ENCODE measurements at regions not wholly inside any gene's neighbourhood (a gene's known extent, or its start where the extent isn't known, plus 50 kb on each side); places are given as distances from the start of the nearest gene placed in this dataset.

DNA sequence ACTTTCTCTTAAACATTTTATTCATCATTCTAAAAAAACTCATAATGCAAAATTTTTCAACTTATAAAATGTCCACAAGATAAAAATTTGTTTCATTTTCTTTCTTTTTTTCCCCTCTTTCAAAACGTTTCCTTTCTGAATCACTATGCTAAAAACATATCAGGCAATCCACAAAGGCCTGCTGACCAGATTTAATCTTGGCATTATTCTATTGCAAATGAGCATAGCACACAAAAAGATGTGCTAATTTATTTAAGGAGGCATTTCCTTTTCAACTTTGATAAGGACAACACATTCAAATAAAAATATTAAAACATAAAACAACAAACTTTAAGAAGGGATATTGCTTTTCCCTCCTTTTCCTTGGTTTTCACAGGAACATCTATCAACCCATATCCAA lies 215.3 kb upstream of the FOXD3 start:
- no peak overlapping the region for H3K4me3 ChIP-seq (replicated peaks in 1 of 4; ENCODE audit: control extremely low read depth in 1 of 4, insufficient read depth in 1 of 4, low read depth in 3 of 4, low read length in 4 of 4)
- no peak overlapping the region for H3K9ac ChIP-seq (ENCODE audit: insufficient read depth, low read length)
- TF ChIP-seq, protein P1, sequence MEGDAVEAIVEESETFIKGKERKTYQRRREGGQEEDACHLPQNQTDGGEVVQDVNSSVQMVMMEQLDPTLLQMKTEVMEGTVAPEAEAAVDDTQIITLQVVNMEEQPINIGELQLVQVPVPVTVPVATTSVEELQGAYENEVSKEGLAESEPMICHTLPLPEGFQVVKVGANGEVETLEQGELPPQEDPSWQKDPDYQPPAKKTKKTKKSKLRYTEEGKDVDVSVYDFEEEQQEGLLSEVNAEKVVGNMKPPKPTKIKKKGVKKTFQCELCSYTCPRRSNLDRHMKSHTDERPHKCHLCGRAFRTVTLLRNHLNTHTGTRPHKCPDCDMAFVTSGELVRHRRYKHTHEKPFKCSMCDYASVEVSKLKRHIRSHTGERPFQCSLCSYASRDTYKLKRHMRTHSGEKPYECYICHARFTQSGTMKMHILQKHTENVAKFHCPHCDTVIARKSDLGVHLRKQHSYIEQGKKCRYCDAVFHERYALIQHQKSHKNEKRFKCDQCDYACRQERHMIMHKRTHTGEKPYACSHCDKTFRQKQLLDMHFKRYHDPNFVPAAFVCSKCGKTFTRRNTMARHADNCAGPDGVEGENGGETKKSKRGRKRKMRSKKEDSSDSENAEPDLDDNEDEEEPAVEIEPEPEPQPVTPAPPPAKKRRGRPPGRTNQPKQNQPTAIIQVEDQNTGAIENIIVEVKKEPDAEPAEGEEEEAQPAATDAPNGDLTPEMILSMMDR (conservative IDR thresholded peaks at IDR 0.05 in 1 of 2, IDR thresholded peaks at IDR 0.05 in 1 of 2; ENCODE audit: low read depth in 1 of 2, low read length in 2 of 2), result no peak
- TF ChIP-seq EZH2 (IDR thresholded peaks at IDR 0.05; ENCODE audit: low read length, missing control alignments), result no peak
- no peaks in the 10 kb centered on the region for H3K9me3 ChIP-seq (ENCODE audit: control insufficient read depth, insufficient read depth, low read depth, low read length)
- no peaks in the 10 kb centered on the region for H3K36me3 ChIP-seq (ENCODE audit: control insufficient read depth, insufficient read depth, low read length)
- no peaks in the 10 kb centered on the region for H3K79me2 ChIP-seq (ENCODE audit: control insufficient read depth, insufficient read depth, low read length)
- no peak overlapping the region for H3K27ac ChIP-seq (ENCODE audit: insufficient read depth, low read length)
- no peaks in the 10 kb centered on the region for H4K20me1 ChIP-seq (ENCODE audit: control insufficient read depth, extremely low read depth, insufficient read depth, low read length)
- no peak for DNase-seq (ENCODE audit: low read depth in 2 of 2)
- no peak overlapping the region for H3K4me2 ChIP-seq (ENCODE audit: extremely low read depth, insufficient read depth, low read length)
- H2AFZ ChIP-seq (ENCODE audit: low read length), result no peak overlapping the region
- no peaks in the 10 kb centered on the region for H3K4me1 ChIP-seq (ENCODE audit: control insufficient read depth, extremely low read depth, insufficient read depth, low read length)
- peaks cover 2% of the 10 kb centered on the region for H3K27me3 ChIP-seq (ENCODE audit: control insufficient read depth, insufficient read depth, low read length)

DNA sequence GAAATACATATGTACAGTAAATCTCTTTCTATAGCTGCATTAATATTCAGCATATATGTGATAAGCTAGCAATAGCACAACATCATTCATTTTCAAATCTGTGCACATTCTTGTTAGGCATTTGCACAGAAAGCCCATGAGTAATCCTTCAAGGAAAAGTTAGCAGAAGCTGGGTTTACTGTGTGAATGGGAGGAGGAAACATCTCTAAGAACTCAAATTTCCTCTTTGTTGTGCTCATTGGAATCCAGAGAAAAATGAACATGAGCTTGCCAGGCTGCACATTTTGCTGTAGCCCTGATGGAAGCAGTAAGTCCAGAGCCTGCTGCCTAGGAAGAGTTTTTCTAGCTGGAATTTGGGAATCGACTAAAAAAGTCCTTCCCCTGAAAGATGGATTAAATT lies 214.2 kb upstream of the FOXD3 start:
- H4K20me1 ChIP-seq (ENCODE audit: control insufficient read depth, extremely low read depth, insufficient read depth, low read length), result no peaks in the 10 kb centered on the region
- no peak for TF ChIP-seq EZH2 (IDR thresholded peaks at IDR 0.05; ENCODE audit: low read length, missing control alignments)
- TF ChIP-seq, protein P1 (conservative IDR thresholded peaks at IDR 0.05 in 1 of 2, IDR thresholded peaks at IDR 0.05 in 1 of 2; ENCODE audit: low read depth in 1 of 2, low read length in 2 of 2), result no peak
- H3K4me1 ChIP-seq (ENCODE audit: control insufficient read depth, extremely low read depth, insufficient read depth, low read length), result no peaks in the 10 kb centered on the region
- H3K79me2 ChIP-seq (ENCODE audit: control insufficient read depth, insufficient read depth, low read length), result no peaks in the 10 kb centered on the region
- no peaks in the 10 kb centered on the region for H3K36me3 ChIP-seq (ENCODE audit: control insufficient read depth, insufficient read depth, low read length)
- H3K27ac ChIP-seq (ENCODE audit: insufficient read depth, low read length), result no peak overlapping the region
- peak in 1 of 2 donors; percentile 48 for DNase-seq (ENCODE audit: low read depth in 2 of 2)
- H3K9me3 ChIP-seq (ENCODE audit: control insufficient read depth, insufficient read depth, low read depth, low read length), result no peaks in the 10 kb centered on the region
- peaks cover 2% of the 10 kb centered on the region for H3K27me3 ChIP-seq (ENCODE audit: control insufficient read depth, insufficient read depth, low read length)
- no peak overlapping the region for H3K4me3 ChIP-seq (replicated peaks in 1 of 4; ENCODE audit: control extremely low read depth in 1 of 4, insufficient read depth in 1 of 4, low read depth in 3 of 4, low read length in 4 of 4)
- no peak overlapping the region for H3K4me2 ChIP-seq (ENCODE audit: extremely low read depth, insufficient read depth, low read length)
- no peak overlapping the region for H3K9ac ChIP-seq (ENCODE audit: insufficient read depth, low read length)
- no peak overlapping the region for H2AFZ ChIP-seq (ENCODE audit: low read length)

DNA sequence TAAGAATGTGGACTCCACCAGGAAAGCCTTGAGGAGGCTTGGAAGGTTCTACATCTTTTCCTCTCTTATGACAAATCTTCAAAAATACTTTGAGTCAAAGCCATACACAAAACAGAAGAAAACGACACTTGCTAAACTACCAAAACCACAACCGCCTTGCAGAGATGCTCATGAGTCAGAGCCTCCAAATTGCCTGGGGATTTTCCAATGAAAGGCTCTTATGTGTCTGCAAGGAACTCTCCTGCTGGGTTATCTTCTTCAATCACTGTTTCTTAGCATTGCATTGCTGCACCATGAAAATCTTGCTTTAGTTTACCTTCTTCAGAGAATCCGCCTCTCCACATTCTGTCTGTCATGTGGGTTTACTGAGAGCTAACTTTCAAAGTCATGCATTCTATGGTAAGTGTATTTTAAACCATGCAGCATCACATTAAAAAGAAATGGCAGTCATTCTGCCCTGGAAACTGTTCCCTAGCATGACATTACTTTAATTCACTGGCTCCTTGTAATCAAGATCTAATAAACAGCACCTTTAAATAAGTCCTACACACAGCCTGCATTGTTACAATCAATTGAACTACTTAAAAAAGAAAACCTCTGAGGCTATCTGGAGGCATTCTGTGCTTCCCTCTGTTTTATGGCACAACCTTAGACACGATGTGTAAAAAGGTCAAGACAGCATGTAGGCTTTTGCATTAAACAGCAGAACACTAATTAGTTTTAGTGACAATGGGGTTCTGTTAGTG lies 210.0 kb upstream of the FOXD3 start:
- H3K4me1 ChIP-seq (ENCODE audit: control insufficient read depth, extremely low read depth, insufficient read depth, low read length), result no peaks in the 10 kb centered on the region
- H3K79me2 ChIP-seq (ENCODE audit: control insufficient read depth, insufficient read depth, low read length), result no peaks in the 10 kb centered on the region
- TF ChIP-seq, protein P1 (conservative IDR thresholded peaks at IDR 0.05 in 1 of 2, IDR thresholded peaks at IDR 0.05 in 1 of 2; ENCODE audit: low read depth in 1 of 2, low read length in 2 of 2), result no peak
- no peak for TF ChIP-seq EZH2 (IDR thresholded peaks at IDR 0.05; ENCODE audit: low read length, missing control alignments)
- no peak overlapping the region for H3K27ac ChIP-seq (ENCODE audit: insufficient read depth, low read length)
- DNase-seq (ENCODE audit: low read depth in 2 of 2), result peak; percentile 23 to 93
- no peaks in the 10 kb centered on the region for H3K27me3 ChIP-seq (ENCODE audit: control insufficient read depth, insufficient read depth, low read length)
- H3K9ac ChIP-seq (ENCODE audit: insufficient read depth, low read length), result no peak overlapping the region
- no peaks in the 10 kb centered on the region for H4K20me1 ChIP-seq (ENCODE audit: control insufficient read depth, extremely low read depth, insufficient read depth, low read length)
- H3K4me2 ChIP-seq (ENCODE audit: extremely low read depth, insufficient read depth, low read length), result no peak overlapping the region
- H2AFZ ChIP-seq (ENCODE audit: low read length), result no peak overlapping the region
- H3K4me3 ChIP-seq (replicated peaks in 1 of 4; ENCODE audit: control extremely low read depth in 1 of 4, insufficient read depth in 1 of 4, low read depth in 3 of 4, low read length in 4 of 4), result no peak overlapping the region
- H3K36me3 ChIP-seq (ENCODE audit: control insufficient read depth, insufficient read depth, low read length), result no peaks in the 10 kb centered on the region
- no peaks in the 10 kb centered on the region for H3K9me3 ChIP-seq (ENCODE audit: control insufficient read depth, insufficient read depth, low read depth, low read length)

Measured in fibroblast of lung (primary cell).